H1 (cell line): ENCODE measurements at regions not wholly inside any gene's neighbourhood (a gene's known extent, or its start where the extent isn't known, plus 50 kb on each side); places are given as distances from the start of the nearest gene placed in this dataset.

ENCODE experiments used
- EP300 ChIP-seq, 2 experiments: IDR thresholded peaks; 1 replicate in 1 of 2; 2 replicates in 1 of 2; pipeline ENCODE4 v1.6.1; 2011 to 2012; ENCODE audit warnings: low read depth in 2 of 2, low read length in 2 of 2, mild to moderate bottlenecking in 2 of 2, borderline replicate concordance in 1 of 2, inconsistent platforms in 1 of 2, moderate library complexity in 1 of 2
- TF ChIP-seq, protein P1 (sequence below): fragments of 300-600 bp; sonication (generic); IDR thresholded peaks from 2 replicates; pipeline ENCODE4 v1.7.1; 2012; ENCODE audit warnings: low read length, moderate library complexity, mild to moderate bottlenecking, inconsistent platforms; ENCODE audit not compliant: insufficient replicate concordance

DNA sequence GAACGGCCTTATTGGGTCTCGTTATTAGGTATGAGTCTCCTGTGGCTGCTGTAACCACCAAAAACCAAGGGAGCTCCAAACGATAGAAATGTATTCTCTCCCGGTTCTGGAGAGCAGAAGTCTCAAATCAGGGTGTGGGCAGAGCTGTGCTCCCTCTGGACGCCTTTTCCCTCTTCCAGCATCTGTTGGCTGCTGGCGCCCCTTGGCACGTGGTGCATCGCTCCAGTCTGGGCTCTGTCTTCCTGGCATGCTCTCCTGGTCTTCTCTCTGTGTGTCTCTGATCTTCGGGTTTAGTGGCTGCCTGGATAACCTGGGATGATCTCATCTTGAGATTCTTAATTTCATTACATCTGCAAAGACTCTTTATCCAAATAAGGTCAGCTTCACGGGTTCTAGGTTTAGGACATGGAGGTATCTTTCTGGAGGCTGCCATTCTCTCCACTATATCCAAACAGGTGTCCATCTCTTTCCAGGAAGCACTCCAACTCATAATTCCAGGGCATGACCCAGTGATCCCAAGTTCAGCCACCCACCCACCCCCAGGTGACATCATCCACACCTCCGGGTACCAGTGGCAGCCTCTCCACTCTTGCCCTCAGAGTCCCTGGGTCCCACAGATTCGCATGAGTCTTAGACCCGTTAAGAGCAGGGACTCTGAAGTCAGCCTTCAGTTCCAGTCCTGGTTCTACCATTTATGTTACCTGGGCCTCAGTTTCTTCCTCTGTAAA, 145.5 kb upstream of the FOXF1 start (continued):
- TF ChIP-seq, protein P1, sequence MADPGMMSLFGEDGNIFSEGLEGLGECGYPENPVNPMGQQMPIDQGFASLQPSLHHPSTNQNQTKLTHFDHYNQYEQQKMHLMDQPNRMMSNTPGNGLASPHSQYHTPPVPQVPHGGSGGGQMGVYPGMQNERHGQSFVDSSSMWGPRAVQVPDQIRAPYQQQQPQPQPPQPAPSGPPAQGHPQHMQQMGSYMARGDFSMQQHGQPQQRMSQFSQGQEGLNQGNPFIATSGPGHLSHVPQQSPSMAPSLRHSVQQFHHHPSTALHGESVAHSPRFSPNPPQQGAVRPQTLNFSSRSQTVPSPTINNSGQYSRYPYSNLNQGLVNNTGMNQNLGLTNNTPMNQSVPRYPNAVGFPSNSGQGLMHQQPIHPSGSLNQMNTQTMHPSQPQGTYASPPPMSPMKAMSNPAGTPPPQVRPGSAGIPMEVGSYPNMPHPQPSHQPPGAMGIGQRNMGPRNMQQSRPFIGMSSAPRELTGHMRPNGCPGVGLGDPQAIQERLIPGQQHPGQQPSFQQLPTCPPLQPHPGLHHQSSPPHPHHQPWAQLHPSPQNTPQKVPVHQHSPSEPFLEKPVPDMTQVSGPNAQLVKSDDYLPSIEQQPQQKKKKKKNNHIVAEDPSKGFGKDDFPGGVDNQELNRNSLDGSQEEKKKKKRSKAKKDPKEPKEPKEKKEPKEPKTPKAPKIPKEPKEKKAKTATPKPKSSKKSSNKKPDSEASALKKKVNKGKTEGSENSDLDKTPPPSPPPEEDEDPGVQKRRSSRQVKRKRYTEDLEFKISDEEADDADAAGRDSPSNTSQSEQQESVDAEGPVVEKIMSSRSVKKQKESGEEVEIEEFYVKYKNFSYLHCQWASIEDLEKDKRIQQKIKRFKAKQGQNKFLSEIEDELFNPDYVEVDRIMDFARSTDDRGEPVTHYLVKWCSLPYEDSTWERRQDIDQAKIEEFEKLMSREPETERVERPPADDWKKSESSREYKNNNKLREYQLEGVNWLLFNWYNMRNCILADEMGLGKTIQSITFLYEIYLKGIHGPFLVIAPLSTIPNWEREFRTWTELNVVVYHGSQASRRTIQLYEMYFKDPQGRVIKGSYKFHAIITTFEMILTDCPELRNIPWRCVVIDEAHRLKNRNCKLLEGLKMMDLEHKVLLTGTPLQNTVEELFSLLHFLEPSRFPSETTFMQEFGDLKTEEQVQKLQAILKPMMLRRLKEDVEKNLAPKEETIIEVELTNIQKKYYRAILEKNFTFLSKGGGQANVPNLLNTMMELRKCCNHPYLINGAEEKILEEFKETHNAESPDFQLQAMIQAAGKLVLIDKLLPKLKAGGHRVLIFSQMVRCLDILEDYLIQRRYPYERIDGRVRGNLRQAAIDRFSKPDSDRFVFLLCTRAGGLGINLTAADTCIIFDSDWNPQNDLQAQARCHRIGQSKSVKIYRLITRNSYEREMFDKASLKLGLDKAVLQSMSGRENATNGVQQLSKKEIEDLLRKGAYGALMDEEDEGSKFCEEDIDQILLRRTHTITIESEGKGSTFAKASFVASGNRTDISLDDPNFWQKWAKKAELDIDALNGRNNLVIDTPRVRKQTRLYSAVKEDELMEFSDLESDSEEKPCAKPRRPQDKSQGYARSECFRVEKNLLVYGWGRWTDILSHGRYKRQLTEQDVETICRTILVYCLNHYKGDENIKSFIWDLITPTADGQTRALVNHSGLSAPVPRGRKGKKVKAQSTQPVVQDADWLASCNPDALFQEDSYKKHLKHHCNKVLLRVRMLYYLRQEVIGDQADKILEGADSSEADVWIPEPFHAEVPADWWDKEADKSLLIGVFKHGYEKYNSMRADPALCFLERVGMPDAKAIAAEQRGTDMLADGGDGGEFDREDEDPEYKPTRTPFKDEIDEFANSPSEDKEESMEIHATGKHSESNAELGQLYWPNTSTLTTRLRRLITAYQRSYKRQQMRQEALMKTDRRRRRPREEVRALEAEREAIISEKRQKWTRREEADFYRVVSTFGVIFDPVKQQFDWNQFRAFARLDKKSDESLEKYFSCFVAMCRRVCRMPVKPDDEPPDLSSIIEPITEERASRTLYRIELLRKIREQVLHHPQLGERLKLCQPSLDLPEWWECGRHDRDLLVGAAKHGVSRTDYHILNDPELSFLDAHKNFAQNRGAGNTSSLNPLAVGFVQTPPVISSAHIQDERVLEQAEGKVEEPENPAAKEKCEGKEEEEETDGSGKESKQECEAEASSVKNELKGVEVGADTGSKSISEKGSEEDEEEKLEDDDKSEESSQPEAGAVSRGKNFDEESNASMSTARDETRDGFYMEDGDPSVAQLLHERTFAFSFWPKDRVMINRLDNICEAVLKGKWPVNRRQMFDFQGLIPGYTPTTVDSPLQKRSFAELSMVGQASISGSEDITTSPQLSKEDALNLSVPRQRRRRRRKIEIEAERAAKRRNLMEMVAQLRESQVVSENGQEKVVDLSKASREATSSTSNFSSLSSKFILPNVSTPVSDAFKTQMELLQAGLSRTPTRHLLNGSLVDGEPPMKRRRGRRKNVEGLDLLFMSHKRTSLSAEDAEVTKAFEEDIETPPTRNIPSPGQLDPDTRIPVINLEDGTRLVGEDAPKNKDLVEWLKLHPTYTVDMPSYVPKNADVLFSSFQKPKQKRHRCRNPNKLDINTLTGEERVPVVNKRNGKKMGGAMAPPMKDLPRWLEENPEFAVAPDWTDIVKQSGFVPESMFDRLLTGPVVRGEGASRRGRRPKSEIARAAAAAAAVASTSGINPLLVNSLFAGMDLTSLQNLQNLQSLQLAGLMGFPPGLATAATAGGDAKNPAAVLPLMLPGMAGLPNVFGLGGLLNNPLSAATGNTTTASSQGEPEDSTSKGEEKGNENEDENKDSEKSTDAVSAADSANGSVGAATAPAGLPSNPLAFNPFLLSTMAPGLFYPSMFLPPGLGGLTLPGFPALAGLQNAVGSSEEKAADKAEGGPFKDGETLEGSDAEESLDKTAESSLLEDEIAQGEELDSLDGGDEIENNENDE = no peak
- TF ChIP-seq EP300 (IDR thresholded peaks at IDR 0.05; ENCODE audit: borderline replicate concordance in 1 of 2, low read depth in 2 of 2, low read length in 2 of 2) = no peak
